ENCODE measurements at regions not wholly inside any gene's neighbourhood (a gene's known extent, or its start where the extent isn't known, plus 50 kb on each side); places are given as distances from the start of the nearest gene placed in this dataset.

DNA sequence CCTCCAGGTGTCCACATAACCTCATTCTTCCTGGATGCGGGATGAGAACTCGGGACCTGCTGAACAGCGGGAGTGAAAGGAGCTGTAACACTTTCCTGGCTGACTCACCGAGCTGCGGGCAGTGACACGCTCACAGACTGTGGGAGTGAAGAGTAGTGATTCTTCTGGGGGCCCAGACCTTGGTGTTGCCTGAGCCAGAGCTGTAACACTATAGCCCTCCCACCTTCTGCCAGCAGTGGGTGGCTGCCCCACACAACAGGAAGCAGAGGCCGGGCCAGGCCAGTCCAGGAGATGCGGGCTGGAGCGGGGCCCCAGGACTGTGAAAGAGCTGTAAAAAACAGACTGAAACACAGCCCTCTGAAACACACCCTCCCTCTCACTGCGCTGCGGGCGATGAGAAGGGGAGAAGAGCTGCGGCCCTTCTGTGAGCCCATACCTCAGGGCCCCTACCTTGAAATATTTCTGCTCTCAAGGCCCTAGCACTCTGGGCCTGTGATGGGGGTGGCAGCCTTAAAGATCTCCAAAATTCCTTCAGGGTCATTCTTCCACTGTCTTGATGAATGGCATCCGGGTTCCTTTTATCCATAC lies 464.0 kb upstream of the CCDC54 start:
- TF ChIP-seq, protein P1, sequence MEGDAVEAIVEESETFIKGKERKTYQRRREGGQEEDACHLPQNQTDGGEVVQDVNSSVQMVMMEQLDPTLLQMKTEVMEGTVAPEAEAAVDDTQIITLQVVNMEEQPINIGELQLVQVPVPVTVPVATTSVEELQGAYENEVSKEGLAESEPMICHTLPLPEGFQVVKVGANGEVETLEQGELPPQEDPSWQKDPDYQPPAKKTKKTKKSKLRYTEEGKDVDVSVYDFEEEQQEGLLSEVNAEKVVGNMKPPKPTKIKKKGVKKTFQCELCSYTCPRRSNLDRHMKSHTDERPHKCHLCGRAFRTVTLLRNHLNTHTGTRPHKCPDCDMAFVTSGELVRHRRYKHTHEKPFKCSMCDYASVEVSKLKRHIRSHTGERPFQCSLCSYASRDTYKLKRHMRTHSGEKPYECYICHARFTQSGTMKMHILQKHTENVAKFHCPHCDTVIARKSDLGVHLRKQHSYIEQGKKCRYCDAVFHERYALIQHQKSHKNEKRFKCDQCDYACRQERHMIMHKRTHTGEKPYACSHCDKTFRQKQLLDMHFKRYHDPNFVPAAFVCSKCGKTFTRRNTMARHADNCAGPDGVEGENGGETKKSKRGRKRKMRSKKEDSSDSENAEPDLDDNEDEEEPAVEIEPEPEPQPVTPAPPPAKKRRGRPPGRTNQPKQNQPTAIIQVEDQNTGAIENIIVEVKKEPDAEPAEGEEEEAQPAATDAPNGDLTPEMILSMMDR (IDR thresholded peaks at IDR 0.05) = no peak
- no peak for TF ChIP-seq POLR2A (IDR thresholded peaks at IDR 0.05)
